H54 (cell line): ENCODE measurements at regions not wholly inside any gene's neighbourhood (a gene's known extent, or its start where the extent isn't known, plus 50 kb on each side); places are given as distances from the start of the nearest gene placed in this dataset.

Experiments used
- DNase-seq: peaks from one replicate; pipeline ENCODE4 v3.0.0; 2011; ENCODE audit warnings: low spot score, mixed read lengths; ENCODE audit not compliant: insufficient read length
- FAIRE-seq: peaks from 3 replicates; lab custom pipeline; 2011; peaks lifted over from hg19 to GRCh38; lab: Jason Lieb, UNC
- POLR2A ChIP-seq: IDR thresholded peaks from 2 replicates; pipeline ENCODE4 v1.6.1; 2011; ENCODE audit warnings: low read depth, mild to moderate bottlenecking, low read length

DNA sequence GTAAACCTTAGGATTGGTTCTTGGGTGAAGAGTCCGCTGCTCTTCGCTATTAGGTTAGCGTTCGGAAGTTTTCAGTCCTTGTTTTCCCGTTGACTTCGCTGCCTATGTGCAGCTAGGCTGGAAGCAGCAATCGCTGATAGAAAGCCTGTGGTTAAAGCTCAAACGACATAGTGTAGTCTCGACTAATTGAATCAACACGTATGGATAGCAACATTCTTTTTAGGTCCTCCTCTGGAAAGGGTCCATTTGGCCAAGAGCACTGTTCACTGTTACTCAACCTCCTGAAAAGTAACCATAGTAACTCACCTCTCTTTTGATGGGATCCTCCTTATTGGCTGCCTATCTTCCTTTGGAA lies 355.5 kb downstream of the SNAPC1 start:
- TF ChIP-seq POLR2A, result no peak
- DNase-seq (no peak), FAIRE-seq (no peak)

- TF ChIP-seq POLR2A, result no peak
- DNase-seq, result no peak
- FAIRE-seq, result no peak
Observed at GRCh38 chr14:62118461-62118860, 356.2 kb downstream of the SNAPC1 start.

DNA sequence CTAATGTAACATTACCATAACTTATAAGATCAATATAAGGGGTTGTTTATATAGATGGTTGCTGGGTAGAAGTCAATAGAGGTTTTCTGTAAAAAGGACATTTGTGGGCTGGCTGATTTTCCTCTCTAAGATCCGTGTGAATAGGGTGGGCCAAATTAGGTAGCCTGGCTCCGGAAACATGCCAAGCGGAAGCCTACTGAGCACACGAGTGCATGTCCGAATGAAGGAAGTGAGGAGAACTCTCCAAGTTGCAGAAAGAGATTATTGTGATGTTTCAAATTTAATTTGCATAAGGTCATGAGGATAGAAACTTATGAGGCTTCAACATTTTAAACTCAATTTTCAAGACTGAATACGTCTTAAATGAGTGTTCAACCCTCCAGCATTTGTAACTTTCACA lies 356.7 kb downstream of the SNAPC1 start:
- TF ChIP-seq POLR2A, result no peak
- DNase-seq (no peak), FAIRE-seq (no peak)

- no peak for DNase-seq
- TF ChIP-seq POLR2A, result no peak
Observed at GRCh38 chr14:62123961-62124360, 361.7 kb downstream of the SNAPC1 start.

DNA sequence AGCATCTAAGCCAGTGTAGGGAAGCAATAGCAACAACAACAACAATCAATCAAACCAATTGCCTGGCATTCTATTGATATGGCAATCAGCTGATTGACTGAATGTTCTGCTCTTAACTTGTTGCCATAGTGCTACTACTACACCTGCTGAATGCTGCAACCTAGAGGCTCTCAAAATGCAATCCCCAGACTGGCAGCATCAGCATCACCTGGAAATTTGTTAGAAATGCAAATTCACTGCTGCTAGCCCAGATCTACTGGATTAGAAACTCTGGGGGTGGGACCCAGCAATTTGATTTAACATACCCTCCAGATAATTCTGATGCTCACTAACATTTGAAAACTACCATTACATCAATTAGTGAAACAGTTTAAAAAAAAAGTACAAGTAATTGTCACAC lies 363.6 kb downstream of the SNAPC1 start:
- FAIRE-seq (no peak), DNase-seq (no peak)
- TF ChIP-seq POLR2A, result no peak

More at GRCh38 chr14:62123961-62124360, 361.7 kb downstream of the SNAPC1 start:
- FAIRE-seq, result no peak

GRCh38 chr14:62126879-62127478 lies 364.8 kb downstream of the SNAPC1 start:
- FAIRE-seq (peak; percentile 95), DNase-seq (no peak)
- TF ChIP-seq POLR2A, result no peak

GRCh38 chr14:62130441-62130840 lies 368.2 kb downstream of the SNAPC1 start:
- FAIRE-seq (no peak), DNase-seq (no peak)
- no peak for TF ChIP-seq POLR2A

- DNase-seq, result no peak
- TF ChIP-seq POLR2A, result no peak
- FAIRE-seq, result no peak
Observed at GRCh38 chr14:62133776-62134550, 371.7 kb downstream of the SNAPC1 start.

DNA sequence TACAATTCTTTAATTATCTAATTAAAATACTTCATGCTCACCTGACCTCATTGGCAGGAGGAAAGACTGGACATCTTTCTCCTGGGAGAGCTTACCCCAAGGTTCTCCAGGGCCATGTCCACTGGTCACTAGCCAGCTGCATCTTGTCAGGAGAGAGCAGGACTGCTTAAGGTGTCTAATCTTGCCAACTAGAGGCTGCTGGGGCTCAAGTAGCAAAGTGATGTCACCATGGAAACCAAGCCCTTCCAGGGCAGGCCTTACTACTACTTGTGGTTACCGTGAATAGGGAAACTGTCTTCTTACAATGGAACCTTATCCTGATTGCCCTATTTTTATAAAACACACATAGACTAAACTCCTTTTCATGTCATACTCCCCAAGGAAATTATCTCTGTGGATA lies 376.4 kb downstream of the SNAPC1 start:
- FAIRE-seq (no peak), DNase-seq (no peak)
- no peak for TF ChIP-seq POLR2A

DNA sequence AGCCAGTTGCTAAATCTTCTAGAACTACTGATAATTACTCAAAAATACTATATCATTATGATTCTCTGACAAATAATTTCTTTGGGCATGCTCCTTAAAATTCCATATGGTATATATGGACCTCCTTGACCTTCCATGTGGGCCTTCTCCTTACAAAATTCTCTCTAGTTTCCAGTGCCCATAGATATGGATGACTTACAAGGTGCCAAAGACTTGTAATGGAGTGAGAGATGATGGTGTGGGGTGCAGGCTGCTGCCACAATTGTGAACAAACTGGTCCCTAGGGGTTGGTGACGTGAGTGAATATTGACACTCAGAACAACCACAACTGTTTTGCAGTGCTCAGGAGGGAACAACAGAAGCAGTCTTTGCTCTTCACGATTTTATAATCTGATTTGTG lies 378.9 kb downstream of the SNAPC1 start:
- no peak for TF ChIP-seq POLR2A
- no peak for FAIRE-seq

GRCh38 chr14:62143245-62143644 lies 381.0 kb downstream of the SNAPC1 start:
- TF ChIP-seq POLR2A, result no peak
- no peak for DNase-seq
- no peak for FAIRE-seq

More for the DNA sequence above, 378.9 kb downstream of the SNAPC1 start:
- no peak for DNase-seq

- DNase-seq, result no peak
- no peak for TF ChIP-seq POLR2A
- no peak for FAIRE-seq
Observed at GRCh38 chr14:62144863-62145262, 382.6 kb downstream of the SNAPC1 start.

- no peak for FAIRE-seq
- DNase-seq, result no peak
- TF ChIP-seq POLR2A, result no peak
Observed at GRCh38 chr14:62146030-62146429, 383.8 kb downstream of the SNAPC1 start.

DNA sequence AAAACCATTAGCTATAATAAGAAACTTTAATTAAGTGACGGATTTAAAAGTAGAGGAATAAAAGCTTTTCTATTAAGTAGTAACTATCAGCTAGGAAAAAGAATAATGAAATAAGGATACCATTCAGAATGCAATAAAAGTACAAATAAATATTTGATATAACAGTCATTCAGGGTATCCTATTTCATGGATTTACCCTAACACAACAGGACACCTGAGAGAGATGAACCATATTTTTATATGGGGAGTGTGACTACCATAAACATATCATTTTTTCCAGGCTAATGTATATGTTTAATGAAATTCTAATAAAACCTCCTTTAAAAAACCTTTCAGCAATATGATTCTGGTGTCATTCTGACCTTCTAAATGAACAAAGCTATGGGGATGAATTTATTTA lies 393.8 kb downstream of the SNAPC1 start:
- DNase-seq (no peak), FAIRE-seq (no peak)
- TF ChIP-seq POLR2A, result no peak

DNA sequence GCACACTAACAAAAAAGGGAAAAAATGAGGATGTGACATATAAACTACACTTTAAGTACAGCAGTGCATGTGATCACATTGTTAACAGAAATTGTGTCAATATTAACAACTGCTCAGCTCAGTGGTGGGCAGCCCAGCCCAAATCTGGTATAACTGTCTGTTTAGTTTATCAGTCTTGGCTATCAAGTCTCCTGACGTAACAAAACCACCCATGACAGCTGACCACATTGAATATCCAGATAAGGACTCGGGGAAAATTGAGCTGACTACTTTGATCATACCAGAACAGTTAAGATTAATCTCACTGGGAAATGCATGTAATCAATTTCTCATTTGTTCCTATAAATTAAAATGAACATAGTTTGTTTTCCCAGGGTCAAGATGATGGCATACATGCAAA lies 396.6 kb downstream of the SNAPC1 start:
- DNase-seq, result no peak

More for the DNA sequence above, 396.6 kb downstream of the SNAPC1 start:
- FAIRE-seq, result no peak
- TF ChIP-seq POLR2A, result no peak
